K562 (cell line): ENCODE measurements at regions not wholly inside any gene's neighbourhood (a gene's known extent, or its start where the extent isn't known, plus 50 kb on each side); places are given as distances from the start of the nearest gene placed in this dataset.

Experiments
- ATAC-seq: fragments of 200-7000 bp; cut with Tn5 transposase; 3 replicates; pipeline ENCODE4 v1.9.1; 2020; ENCODE audit warnings: moderate library complexity
- BruUV-seq: library from RNA; stranded (reverse); fragments of 400-500 nt; replicated peaks from 2 replicates; lab custom pipeline; 2021; lab: Mats Ljungman, UMichigan
- CTCF ChIA-PET: fragments of 300-600 bp; formaldehyde crosslinking; extraction: SDS; loops from one replicate; lab custom pipeline; 2021; ENCODE audit warnings: low intra/inter-chr PET ratio; lab: Yijun Ruan, JAX
- POLR2A ChIA-PET: fragments of 300-600, 350-650 bp; sonication (Branson Sonifier 250); formaldehyde crosslinking; extraction: SDS; loops from one replicate; lab custom pipeline; 2021; ENCODE audit warnings: antibody characterized with exemption, inconsistent platforms; lab: Yijun Ruan, JAX
- DNase-seq, 4 experiments: peaks; one replicate each; pipeline versions ENCODE4 v3.0.0 to v3.0.0-alpha.2; 2011 to 2018; ENCODE audit warnings: low spot score in 3 of 4, mixed read lengths in 3 of 4; ENCODE audit errors: extremely low read depth in 1 of 4
- FAIRE-seq: peaks from 2 replicates; lab custom pipeline; 2011; peaks lifted over from hg19 to GRCh38; lab: Jason Lieb, UNC
- H2AFZ ChIP-seq: 2 replicates; pipeline ENCODE4 v1.6.0; 2011; ENCODE audit warnings: low read depth, low read length, control low read depth, inconsistent platforms
- H3K27ac ChIP-seq: fragments of 200-600 bp; 3 replicates; pipeline ENCODE4 v1.8.0; 2011; ENCODE audit warnings: low read depth, mild to moderate bottlenecking, control low read depth, inconsistent platforms, low read length, moderate library complexity, mixed read lengths; ENCODE audit errors: extremely low read depth
- H3K27me3 ChIP-seq, 2 experiments: fragments of 300-600 bp in 1 of 2; 2 replicates in 1 of 2; 3 replicates in 1 of 2; pipeline versions ENCODE4 v1.6.0 to v1.8.0; 2011; ENCODE audit warnings: inconsistent platforms in 2 of 2, low read length in 2 of 2, mild to moderate bottlenecking in 1 of 2, mixed read lengths in 1 of 2, moderate library complexity in 1 of 2; ENCODE audit not compliant: control insufficient read depth in 2 of 2, insufficient read depth in 2 of 2
- H3K36me3 ChIP-seq: fragments of 300-600 bp; 3 replicates; pipeline ENCODE4 v1.8.0; 2011; ENCODE audit warnings: mild to moderate bottlenecking, low read length, inconsistent platforms; ENCODE audit not compliant: control insufficient read depth, insufficient read depth
- H3K4me1 ChIP-seq, 2 experiments: fragments of 200-600 bp in 1 of 2; replicated peaks in 1 of 2; 2 replicates in 1 of 2; 3 replicates in 1 of 2; pipeline versions ENCODE4 v1.5.1 to v1.8.0; 2011; ENCODE audit warnings: inconsistent platforms in 2 of 2, low read length in 2 of 2, mild to moderate bottlenecking in 1 of 2, mixed read lengths in 1 of 2, moderate library complexity in 1 of 2; ENCODE audit not compliant: control insufficient read depth in 2 of 2, insufficient read depth in 2 of 2
- H3K4me2 ChIP-seq: 2 replicates; pipeline ENCODE4 v1.6.1; 2011; ENCODE audit warnings: low read length, control low read depth, inconsistent platforms, mixed read lengths; ENCODE audit not compliant: insufficient read depth
- H3K4me3 ChIP-seq: fragments of 200-600 bp; sonication (generic), shearing (Covaris generic); 2 replicates; pipeline ENCODE4 v1.5.1; 2016; ENCODE audit warnings: control low read depth, inconsistent platforms
- H3K79me2 ChIP-seq: fragments of 200-600 bp; 3 replicates; pipeline ENCODE4 v1.8.0; 2011; ENCODE audit warnings: low read length, inconsistent platforms; ENCODE audit not compliant: control insufficient read depth, insufficient read depth
- H3K9ac ChIP-seq, 2 experiments: 2 replicates each; pipeline versions ENCODE4 v1.6.0 to v1.6.1; 2011; ENCODE audit warnings: low read depth in 2 of 2, low read length in 2 of 2, control low read depth in 1 of 2, inconsistent platforms in 1 of 2, mild to moderate bottlenecking in 1 of 2, mixed read lengths in 1 of 2; ENCODE audit not compliant: insufficient read depth in 1 of 2
- H3K9me1 ChIP-seq: one replicate; pipeline ENCODE4 v1.6.0; 2011; ENCODE audit warnings: inconsistent platforms, mild to moderate bottlenecking, low read length, moderate library complexity; ENCODE audit not compliant: control insufficient read depth, insufficient read depth
- H3K9me3 ChIP-seq: replicated peaks from 2 replicates; pipeline ENCODE4 v1.5.1; 2011; ENCODE audit warnings: low read depth, low read length, inconsistent platforms; ENCODE audit not compliant: control insufficient read depth, insufficient read depth
- H4K20me1 ChIP-seq: replicated peaks from 2 replicates; pipeline ENCODE4 v1.6.1; 2011; ENCODE audit warnings: low read length, inconsistent platforms, mixed read lengths; ENCODE audit not compliant: control insufficient read depth, insufficient read depth
- ARID1B ChIP-seq: fragments of 450-650 bp; IDR thresholded peaks from 2 replicates; pipeline ENCODE4 v1.6.1; 2016; ENCODE audit warnings: antibody characterized with exemption, mild to moderate bottlenecking, inconsistent platforms
- CTCF ChIP-seq, 3 experiments: IDR thresholded peaks in 2 of 3; conservative IDR thresholded peaks in 1 of 3; 2 replicates each; pipeline ENCODE4 v1.5.1; 2011 to 2012; ENCODE audit warnings: low read length in 3 of 3, mild to moderate bottlenecking in 3 of 3, control low read depth in 2 of 3, improper control_type of control experiment in 1 of 3, inconsistent platforms in 1 of 3, low read depth in 1 of 3, mixed read lengths in 1 of 3, moderate library complexity in 1 of 3; ENCODE audit not compliant: insufficient read depth in 2 of 3
- REST ChIP-seq, 2 experiments: fragments of 450-650 bp; formaldehyde crosslinking in 1 of 2; IDR thresholded peaks; 2 replicates each; pipeline versions ENCODE4 v1.4.0 to v1.6.1; 2014 to 2020; ENCODE audit warnings: mild to moderate bottlenecking in 2 of 2, borderline replicate concordance in 1 of 2, low read depth in 1 of 2
- ZNF253 ChIP-seq: fragments of 250-450 bp; sonication (Bioruptor Pico); conservative IDR thresholded peaks from 2 replicates; pipeline ENCODE4 v1.6.1; 2021; ENCODE audit warnings: mild to moderate bottlenecking
- WGBS: fragments of 100-300 bp; shearing (Covaris generic); methylation state at CpG from one replicate; pipeline ENCODE4 v1.1.6; 2016; ENCODE audit warnings: low coverage, mixed read lengths; ENCODE audit not compliant: insufficient coverage; ENCODE audit errors: missing lambda C conversion rate; 5-methylcytosine and 5-hydroxymethylcytosine counted together
- in situ Hi-C: fragments of 300-500 bp; cut with MboI; formaldehyde crosslinking; loops from 4 replicates; pipeline ENCODE4 v1.15.0; 2018; ENCODE audit warnings: inconsistent platforms, mixed read lengths
- intact Hi-C: fragments of 100-400 bp; cut with micrococcal nuclease; formaldehyde crosslinking; loops from 2 replicates; pipeline ENCODE4 v1.14.2; 2022

- Histone ChIP-seq H3K9me3 (no peaks in the 10 kb centered on the region), H3K9ac (no peak overlapping the region), H3K9me1 (no peaks in the 10 kb centered on the region), H2AFZ (no peak overlapping the region), H4K20me1 (no peaks in the 10 kb centered on the region), H3K27me3 (no peaks in the 10 kb centered on the region), H3K79me2 (no peaks in the 10 kb centered on the region), H3K36me3 (no peaks in the 10 kb centered on the region), H3K4me2 (no peak overlapping the region), H3K4me1 (no peaks in the 10 kb centered on the region), H3K27ac (no peak overlapping the region), H3K4me3 (no peak overlapping the region)
- no peak for ATAC-seq
- intact Hi-C loops (no loop called here), in situ Hi-C loops (no loop called here)
- FAIRE-seq, result no peak
- ChIA-PET CTCF (no interaction called here), POLR2A (interaction anchor here (0.7 kb wide), 1 partner anchor 9 kb away, joined by 3 read pairs; no protein-coding TSS in a partner anchor)
- TF ChIP-seq ARID1B (no peak), ZNF253 (CRISPR knock-in tag) (no peak)
- 9% methylated on average over 5 of the region's 5 CpGs for WGBS
- DNase-seq, result no peak
- BruUV-seq, result no TSS peak
These were observed 218.5 kb downstream of the PLA2G4A start for GRCh38 chr1:187047298-187047697.

- Histone ChIP-seq H3K9me3 (no peaks in the 10 kb centered on the region), H3K36me3 (no peaks in the 10 kb centered on the region), H3K9me1 (no peaks in the 10 kb centered on the region), H3K4me1 (no peaks in the 10 kb centered on the region), H3K9ac (no peak overlapping the region), H4K20me1 (no peaks in the 10 kb centered on the region), H3K4me3 (no peak overlapping the region), H3K4me2 (no peak overlapping the region), H2AFZ (no peak overlapping the region), H3K27ac (no peak overlapping the region), H3K27me3 (no peaks in the 10 kb centered on the region), H3K79me2 (no peaks in the 10 kb centered on the region)
- in situ Hi-C loops (no loop called here), intact Hi-C loops (loop anchor here (10.0 kb wide), 1 partner anchor 137 kb away; no protein-coding TSS in a partner anchor)
- 1% methylated on average over 4 of the region's 4 CpGs for WGBS
- ChIA-PET CTCF (interaction anchor here (0.6 to 0.7 kb wide), 3 partner anchors 343 to 1842 kb away, joined by 3 to 7 read pairs (median 4); no protein-coding TSS in a partner anchor), POLR2A (no interaction called here)
- DNase-seq (peak; percentile 37 to 63 (median 44)), ATAC-seq (peak; percentile 85), FAIRE-seq (peak; percentile 68)
- BruUV-seq, result no TSS peak
- TF ChIP-seq CTCF (IDR thresholded peaks at IDR 0.05 in 2 of 3, conservative IDR thresholded peaks at IDR 0.05 in 1 of 3; ENCODE audit: insufficient read depth in 2 of 3, low read depth in 1 of 3, low read length in 3 of 3) (peak; percentile 35 to 62 (median 48); a peak in 4 of 6 replicates), REST (IDR thresholded peaks at IDR 0.05; ENCODE audit: borderline replicate concordance) (peak; percentile 53; the same call in 1 of the 2 replicates), REST (CRISPR knock-in tag; IDR thresholded peaks at IDR 0.05; ENCODE audit: low read depth) (no peak)
These were observed 223.0 kb downstream of the PLA2G4A start for GRCh38 chr1:187051618-187052232.
